ENCODE measurements at regions not wholly inside any gene's neighbourhood (a gene's known extent, or its start where the extent isn't known, plus 50 kb on each side); places are given as distances from the start of the nearest gene placed in this dataset.

- TF ChIP-seq CTCF (IDR thresholded peaks at IDR 0.05; ENCODE audit: low read depth, low read length) (no peak), POLR2A (IDR thresholded peaks at IDR 0.05; ENCODE audit: extremely low read depth, insufficient read length) (no peak), MAX (IDR thresholded peaks at IDR 0.05; ENCODE audit: low read depth, low read length) (no peak)
Observed at GRCh38 chr5:31066655-31067328, 126.7 kb upstream of the CDH6 start.
